ENCODE measurements at regions not wholly inside any gene's neighbourhood (a gene's known extent, or its start where the extent isn't known, plus 50 kb on each side); places are given as distances from the start of the nearest gene placed in this dataset.
"Not testable (repeated sequence)": the region's sequence is repeated elsewhere in the genome, so short reads cannot be mapped to it uniquely, and the experiment has no call there.

- ATAC-seq = no peak
Measured at GRCh38 chr9:96156171-96156974, 145.6 kb downstream of the HSD17B3 start.

- no peak for ATAC-seq
Measured at GRCh38 chr9:96154081-96154480, 147.9 kb downstream of the HSD17B3 start.

- ATAC-seq = no peak
Measured at GRCh38 chr9:96152550-96152949, 149.4 kb downstream of the HSD17B3 start.

GRCh38 chr9:96150324-96151227, 151.4 kb downstream of the HSD17B3 start:
- peak; percentile 81 for ATAC-seq

GRCh38 chr9:96149533-96150280, 152.3 kb downstream of the HSD17B3 start:
- peak in 1 of 2 donors; percentile 12 for ATAC-seq

- ATAC-seq = no peak
Measured at GRCh38 chr9:96148634-96149532, 153.1 kb downstream of the HSD17B3 start.

GRCh38 chr9:96147029-96147428, 154.9 kb downstream of the HSD17B3 start:
- ATAC-seq = not testable (repeated sequence)

GRCh38 chr9:96141666-96142065, 160.3 kb downstream of the HSD17B3 start:
- no peak for ATAC-seq

- ATAC-seq = no peak
Measured at GRCh38 chr9:96141128-96141474, 160.9 kb downstream of the HSD17B3 start.

GRCh38 chr9:96140296-96141127, 161.5 kb downstream of the HSD17B3 start:
- no peak for ATAC-seq

- no peak for ATAC-seq
Measured at GRCh38 chr9:96139592-96140295, 162.2 kb downstream of the HSD17B3 start.

- ATAC-seq = no peak
Measured at GRCh38 chr9:96138616-96139015, 163.4 kb downstream of the HSD17B3 start.

GRCh38 chr9:96137671-96138429, 164.1 kb downstream of the HSD17B3 start:
- no peak for ATAC-seq

GRCh38 chr9:96136992-96137670, 164.8 kb downstream of the HSD17B3 start:
- ATAC-seq = no peak

- no peak for ATAC-seq
Measured at GRCh38 chr9:96135753-96136290, 166.2 kb downstream of the HSD17B3 start.

- no peak for ATAC-seq
Measured at GRCh38 chr9:96135076-96135752, 166.8 kb downstream of the HSD17B3 start.

GRCh38 chr9:96133321-96134021, 168.5 kb downstream of the HSD17B3 start:
- ATAC-seq = no peak
